Cardiac muscle cell (in vitro differentiated cells and primary cell): ENCODE measurements at regions not wholly inside any gene's neighbourhood (a gene's known extent, or its start where the extent isn't known, plus 50 kb on each side); places are given as distances from the start of the nearest gene placed in this dataset.
"Not testable (repeated sequence)": the region's sequence is repeated elsewhere in the genome, so short reads cannot be mapped to it uniquely, and the experiment has no call there.

ENCODE experiments used
- DNase-seq, 2 donors: peaks; one replicate each; pipeline versions ENCODE4 v3.0.0 to v3.0.0-alpha.2; 2010 to 2017; ENCODE audit warnings: low read depth in 1 of 2, low spot score in 1 of 2
- H3K27ac ChIP-seq: fragments of 200-600 bp; sonication (generic); 2 replicates; pipeline ENCODE4 v1.5.1; 2016
- H3K27me3 ChIP-seq: fragments of 200-600 bp; sonication (generic); 2 replicates; pipeline ENCODE4 v1.6.0; 2016; ENCODE audit warnings: control low read depth
- H3K36me3 ChIP-seq: fragments of 200-600 bp; sonication (generic); 2 replicates; pipeline ENCODE4 v1.5.1; 2016; ENCODE audit warnings: control low read depth
- H3K4me1 ChIP-seq: fragments of 200-600 bp; sonication (generic); 2 replicates; pipeline ENCODE4 v1.8.1; 2017; ENCODE audit warnings: low read depth, mild to moderate bottlenecking, mixed run types
- H3K4me3 ChIP-seq: fragments of 200-600 bp; sonication (generic); 2 replicates; pipeline ENCODE4 v1.5.1; 2016; ENCODE audit warnings: mild to moderate bottlenecking
- H3K9me3 ChIP-seq: fragments of 200-600 bp; sonication (generic); 2 replicates; pipeline ENCODE4 v1.5.1; 2017; ENCODE audit warnings: low read depth, mild to moderate bottlenecking, control low read depth

DNA sequence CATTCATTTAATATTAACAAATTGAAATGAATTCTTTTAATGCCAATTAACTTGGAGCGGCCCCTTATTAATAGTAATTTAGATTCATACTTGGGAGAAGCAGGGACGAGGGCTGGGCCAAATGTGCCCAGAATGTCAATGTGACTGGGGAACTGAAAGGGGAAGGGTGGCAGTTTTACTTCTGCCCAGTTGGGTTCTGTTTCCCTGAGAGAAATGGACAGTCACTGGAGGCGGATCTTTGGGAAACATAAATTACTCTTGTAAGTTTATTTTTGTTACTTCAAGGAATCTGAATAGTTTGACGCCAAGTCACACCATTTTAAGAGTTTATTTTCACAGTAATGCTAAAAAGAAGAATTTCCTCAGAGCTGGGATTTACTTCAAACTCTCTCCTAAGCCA lies 432.1 kb downstream of the CNTNAP3B start:
- H3K4me3 ChIP-seq, H3K27ac ChIP-seq, H3K36me3 ChIP-seq, DNase-seq, H3K27me3 ChIP-seq, H3K9me3 ChIP-seq, H3K4me1 ChIP-seq: not testable (repeated sequence)

DNA sequence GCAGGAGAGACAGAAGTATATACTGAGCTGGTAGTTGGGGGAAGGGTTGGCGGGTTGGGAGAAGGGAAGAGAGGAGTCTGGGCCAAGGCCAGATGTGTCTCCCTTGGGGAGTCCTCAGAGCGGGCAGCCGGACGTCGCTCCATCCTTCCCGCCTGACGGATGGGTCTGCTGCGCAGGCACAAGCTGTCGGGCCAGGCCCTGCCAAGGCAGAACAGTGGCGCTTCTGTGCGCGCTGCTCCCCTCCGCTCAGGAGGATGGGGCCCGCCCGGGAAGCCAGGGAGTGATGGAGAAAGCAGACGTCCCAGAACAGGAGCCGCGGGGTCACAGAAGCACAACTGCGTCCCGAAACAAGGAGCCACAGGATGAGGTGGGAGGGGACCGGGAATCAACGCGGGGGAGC lies 449.9 kb downstream of the CNTNAP3B start:
- not testable (repeated sequence) for DNase-seq, H3K4me3 ChIP-seq, H3K36me3 ChIP-seq, H3K27me3 ChIP-seq, H3K9me3 ChIP-seq, H3K4me1 ChIP-seq, H3K27ac ChIP-seq

DNA sequence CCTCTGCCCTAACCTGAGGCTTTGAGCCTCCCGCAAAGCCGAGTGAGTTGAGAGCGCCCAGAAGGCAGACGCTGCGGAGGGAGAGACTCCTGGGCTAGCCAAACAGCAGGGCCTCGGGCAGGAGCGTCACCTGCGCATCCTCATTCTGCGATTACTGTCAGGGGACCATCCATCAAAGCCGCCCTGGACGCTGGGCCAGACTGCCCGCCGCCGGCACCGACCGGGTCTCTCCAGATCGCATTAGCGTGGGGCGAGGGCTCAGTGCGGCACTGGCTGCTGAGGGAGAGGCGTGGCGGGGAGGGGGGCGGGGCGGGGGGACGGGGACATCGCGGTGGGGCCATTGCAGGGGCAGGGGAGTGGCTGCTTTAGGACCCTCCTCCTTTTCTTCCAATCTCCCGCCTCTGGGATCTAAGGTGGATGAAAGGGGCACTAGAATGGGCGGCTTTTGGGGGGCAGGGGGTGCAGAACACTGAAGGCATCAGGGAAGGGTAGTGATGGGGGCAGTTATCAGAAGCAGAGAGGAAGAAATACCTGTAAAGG lies 465.7 kb downstream of the CNTNAP3B start:
- not testable (repeated sequence) for H3K4me3 ChIP-seq, H3K27ac ChIP-seq, H3K9me3 ChIP-seq, H3K27me3 ChIP-seq, H3K36me3 ChIP-seq, H3K4me1 ChIP-seq
- DNase-seq: peak in 1 of 2 donors; percentile 26

DNA sequence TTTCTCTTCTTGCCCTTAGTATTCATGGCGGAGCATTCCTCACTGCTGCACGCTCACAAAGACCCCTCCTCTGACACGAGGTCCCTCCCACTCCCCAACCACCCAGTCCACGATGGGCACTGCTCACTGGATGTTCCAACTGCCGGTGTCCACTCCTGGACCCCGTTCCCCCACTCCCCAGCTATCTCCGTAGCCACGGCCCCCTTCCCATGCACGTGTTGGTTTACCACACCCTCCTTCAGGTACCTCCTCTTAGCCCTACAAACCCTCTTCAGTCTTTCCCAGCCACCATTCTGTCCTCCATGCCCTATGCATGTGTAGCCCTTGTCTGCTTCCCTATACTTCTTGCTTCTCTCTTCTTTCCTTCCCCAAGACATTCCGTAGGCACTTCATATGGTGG lies 469.6 kb upstream of the ZNG1F start:
- not testable (repeated sequence) for H3K27ac ChIP-seq, H3K4me1 ChIP-seq, H3K4me3 ChIP-seq, DNase-seq, H3K9me3 ChIP-seq, H3K27me3 ChIP-seq, H3K36me3 ChIP-seq

DNA sequence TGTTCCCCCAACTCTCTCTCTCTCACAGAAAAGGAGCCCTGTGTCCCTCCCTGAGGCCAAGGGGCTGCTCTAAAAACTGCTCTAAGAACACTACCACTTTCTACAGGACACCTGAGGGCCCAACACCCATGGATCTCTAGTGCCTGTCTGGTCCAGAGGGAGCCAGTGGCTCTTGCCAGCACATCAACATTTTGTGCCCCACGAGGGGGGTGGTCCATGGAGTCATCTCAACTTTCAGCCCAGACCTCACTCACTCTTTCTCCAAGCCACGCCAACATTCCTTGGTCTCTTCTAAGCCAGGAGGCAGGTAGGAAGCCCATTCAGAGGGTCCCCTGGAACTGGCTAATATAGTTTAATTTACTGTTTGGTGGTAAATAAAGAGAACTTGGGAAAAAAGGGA lies 469.0 kb upstream of the ZNG1F start:
- H3K27ac ChIP-seq, H3K36me3 ChIP-seq, H3K4me1 ChIP-seq, H3K4me3 ChIP-seq, H3K27me3 ChIP-seq, H3K9me3 ChIP-seq, DNase-seq: not testable (repeated sequence)

DNA sequence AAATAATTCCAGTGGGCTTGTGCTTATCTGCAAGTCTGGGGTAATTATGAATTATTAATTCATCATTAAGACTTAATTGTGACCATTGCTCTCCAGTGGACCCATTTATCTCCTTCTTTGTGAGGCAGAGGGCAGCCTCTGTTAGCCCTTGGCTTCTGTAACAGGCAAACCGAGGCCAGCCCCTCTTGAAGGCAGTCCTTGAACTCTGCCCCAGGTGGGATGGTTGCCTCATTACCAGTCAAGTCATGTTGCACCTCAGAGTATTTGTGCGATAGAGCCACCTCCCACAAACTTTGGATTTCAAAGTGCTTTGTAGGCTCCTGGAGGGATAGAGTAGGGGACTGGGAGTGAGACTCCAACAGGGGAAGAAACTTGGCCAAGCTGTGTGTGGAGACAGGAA lies 468.0 kb upstream of the ZNG1F start:
- not testable (repeated sequence) for H3K36me3 ChIP-seq, H3K4me3 ChIP-seq, H3K27ac ChIP-seq, H3K4me1 ChIP-seq, DNase-seq, H3K27me3 ChIP-seq, H3K9me3 ChIP-seq

DNA sequence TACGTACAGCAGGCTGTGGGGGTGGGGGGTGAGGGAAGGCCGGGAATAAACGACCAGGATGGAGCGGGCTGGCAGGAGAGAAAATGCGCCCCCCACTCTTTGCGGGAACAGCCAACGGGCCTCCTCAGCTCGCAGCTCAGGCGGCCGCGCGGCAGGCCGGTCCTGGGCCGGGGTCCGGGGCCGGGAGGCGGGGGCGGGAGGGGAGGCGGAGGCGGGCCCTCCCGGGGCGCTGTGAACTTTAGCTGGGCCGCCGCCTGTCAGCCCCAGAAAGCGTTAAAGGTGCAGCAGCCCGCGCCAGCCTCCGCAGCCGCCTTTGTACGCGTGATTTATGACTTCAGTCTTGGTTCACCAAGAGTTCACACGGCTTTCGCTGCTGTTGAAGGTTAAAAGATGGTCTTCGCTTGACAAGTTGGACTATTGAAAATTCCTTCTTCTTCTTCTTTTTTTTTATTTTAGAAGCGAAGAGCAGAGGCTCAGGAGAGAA lies 466.0 kb upstream of the ZNG1F start:
- not testable (repeated sequence) for H3K4me3 ChIP-seq

DNA sequence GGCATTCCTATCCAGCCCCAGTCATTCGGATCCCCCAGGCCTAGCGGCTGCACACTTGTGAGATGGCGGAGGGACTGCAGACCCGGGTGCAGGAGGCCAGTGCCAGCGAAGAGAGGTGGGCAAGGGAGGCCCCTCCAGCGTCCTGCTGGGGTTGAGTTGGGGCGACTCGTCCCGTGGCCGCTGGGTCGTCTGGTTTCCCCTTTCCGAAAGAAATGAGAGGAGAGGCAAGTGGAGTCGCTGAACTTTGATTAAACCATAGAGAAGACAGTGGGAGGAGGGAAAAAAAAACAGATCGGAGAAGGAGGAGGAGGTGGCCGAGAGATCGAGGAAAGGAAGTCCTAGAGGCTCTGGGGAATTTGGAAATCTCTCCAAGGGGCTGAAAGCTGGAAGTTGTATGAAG lies 465.2 kb upstream of the ZNG1F start:
- not testable (repeated sequence) for H3K36me3 ChIP-seq, H3K9me3 ChIP-seq, H3K4me3 ChIP-seq, H3K27me3 ChIP-seq, H3K4me1 ChIP-seq, H3K27ac ChIP-seq
- DNase-seq: peak in 1 of 2 donors; percentile 5

More for the DNA sequence above, 466.0 kb upstream of the ZNG1F start:
- peak; percentile 29 to 49 for DNase-seq
- H3K27ac ChIP-seq, H3K27me3 ChIP-seq, H3K4me1 ChIP-seq, H3K9me3 ChIP-seq, H3K36me3 ChIP-seq: not testable (repeated sequence)

DNA sequence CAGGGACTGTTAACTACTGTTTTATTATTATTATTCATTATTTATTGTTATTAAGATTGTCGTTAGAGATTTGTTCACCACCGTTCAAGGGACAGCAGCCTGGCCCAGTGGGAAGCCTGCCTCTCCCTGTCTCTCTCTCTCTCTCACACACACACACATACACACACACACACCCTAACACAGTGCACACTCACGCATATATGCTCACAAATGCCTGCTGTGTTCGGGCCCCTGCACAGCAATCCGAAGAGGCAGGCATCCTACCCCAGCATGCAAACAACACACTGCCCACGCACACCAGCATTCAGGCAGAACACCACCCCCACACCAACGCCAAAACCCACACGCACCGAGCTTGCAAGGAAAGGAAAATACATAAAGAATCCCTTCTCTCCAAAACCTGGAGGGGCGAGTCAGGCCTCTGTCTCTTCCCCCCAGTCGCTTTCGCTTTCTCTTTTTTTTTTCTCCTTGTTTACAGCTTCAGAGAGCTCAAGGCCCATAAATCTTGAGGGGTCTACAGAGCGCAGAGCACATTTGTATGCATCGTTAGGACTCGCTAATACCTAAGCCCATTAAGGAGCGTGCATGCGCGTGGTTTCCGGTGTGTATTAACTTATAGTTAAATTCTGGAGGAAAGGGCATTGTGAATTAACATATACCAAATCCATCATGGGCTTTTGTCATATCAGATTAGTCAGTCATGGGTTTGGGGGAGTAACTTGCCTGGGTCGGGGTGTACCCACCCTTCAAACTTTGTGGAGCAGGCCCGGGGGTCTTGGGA lies 464.6 kb upstream of the ZNG1F start:
- not testable (repeated sequence) for H3K9me3 ChIP-seq, H3K4me3 ChIP-seq, H3K27ac ChIP-seq, H3K27me3 ChIP-seq, H3K36me3 ChIP-seq, H3K4me1 ChIP-seq
- peak in 1 of 2 donors; percentile 5 for DNase-seq

DNA sequence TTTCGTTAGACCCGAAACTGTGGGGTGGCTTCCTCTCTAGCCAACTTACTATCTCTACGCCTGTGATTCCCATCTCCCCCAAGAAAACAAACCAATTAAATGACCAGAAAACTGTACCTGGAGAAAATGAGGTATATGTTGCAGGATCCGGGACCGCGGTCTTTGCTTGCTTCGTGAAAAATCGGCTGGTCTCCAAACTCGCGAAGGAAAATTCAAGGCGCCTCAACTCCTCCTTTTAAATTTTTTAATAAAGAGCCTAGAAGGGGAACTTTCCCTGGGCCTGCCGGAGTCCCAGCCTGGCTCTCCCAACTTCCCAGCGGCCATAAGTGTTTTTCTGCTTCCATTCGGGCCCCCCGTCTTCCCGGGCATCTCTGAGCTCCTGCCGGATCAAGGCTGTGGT lies 463.7 kb upstream of the ZNG1F start:
- DNase-seq, H3K4me3 ChIP-seq, H3K9me3 ChIP-seq, H3K27ac ChIP-seq, H3K36me3 ChIP-seq, H3K4me1 ChIP-seq, H3K27me3 ChIP-seq: not testable (repeated sequence)

DNA sequence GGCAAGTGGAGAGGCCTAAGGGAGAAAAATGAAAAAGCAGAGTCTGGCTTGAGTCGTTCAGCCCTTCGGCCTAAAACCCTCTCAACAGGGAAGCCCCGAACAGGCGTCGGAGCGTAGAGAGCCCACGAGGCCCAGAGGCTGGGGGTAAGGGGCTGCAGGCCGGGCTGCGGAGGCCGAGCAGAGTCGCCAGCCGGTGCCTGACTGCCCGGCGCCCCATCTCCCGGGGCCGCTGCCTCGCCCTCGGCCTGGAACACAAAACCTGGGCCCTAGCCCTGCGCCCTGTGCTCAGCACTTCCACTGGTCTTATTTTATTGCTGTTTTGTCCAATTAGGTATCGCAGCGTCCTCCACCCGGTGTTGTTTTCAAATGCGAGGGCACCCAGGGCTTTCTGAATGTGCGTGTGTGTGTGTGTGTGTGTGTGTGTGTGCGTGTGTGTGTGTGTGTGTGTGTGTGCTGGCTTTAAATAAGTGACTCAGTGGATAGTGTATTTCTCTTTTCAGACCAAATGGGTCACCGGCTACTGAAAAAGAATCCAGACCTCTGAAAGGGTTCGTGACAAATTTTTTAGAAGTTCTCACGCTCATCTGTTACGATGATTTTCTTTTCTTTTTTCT lies 463.1 kb upstream of the ZNG1F start:
- H3K27me3 ChIP-seq, H3K27ac ChIP-seq, H3K4me1 ChIP-seq, H3K36me3 ChIP-seq, H3K9me3 ChIP-seq, H3K4me3 ChIP-seq, DNase-seq: not testable (repeated sequence)

DNA sequence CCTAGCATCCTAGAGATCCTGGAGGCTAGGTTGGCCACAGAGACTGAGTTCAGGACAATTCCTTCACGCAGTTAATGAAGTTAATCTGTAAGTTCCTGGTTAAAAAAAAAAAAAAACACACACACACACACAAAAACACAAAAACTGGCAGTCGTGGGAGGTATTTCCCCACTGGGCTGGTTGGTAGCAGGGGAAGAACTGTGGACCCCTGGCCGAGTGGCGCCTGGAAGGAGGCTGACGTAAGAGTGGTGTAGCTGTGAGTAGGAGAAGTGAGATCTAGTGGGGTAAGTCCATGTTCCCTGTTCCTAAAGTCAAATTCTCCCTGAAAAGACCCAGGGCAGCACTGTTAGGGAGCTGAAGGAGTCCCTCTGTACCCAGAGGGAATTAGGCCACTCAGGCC lies 461.0 kb upstream of the ZNG1F start:
- H3K9me3 ChIP-seq, H3K27me3 ChIP-seq, DNase-seq, H3K36me3 ChIP-seq, H3K4me1 ChIP-seq, H3K27ac ChIP-seq, H3K4me3 ChIP-seq: not testable (repeated sequence)

DNA sequence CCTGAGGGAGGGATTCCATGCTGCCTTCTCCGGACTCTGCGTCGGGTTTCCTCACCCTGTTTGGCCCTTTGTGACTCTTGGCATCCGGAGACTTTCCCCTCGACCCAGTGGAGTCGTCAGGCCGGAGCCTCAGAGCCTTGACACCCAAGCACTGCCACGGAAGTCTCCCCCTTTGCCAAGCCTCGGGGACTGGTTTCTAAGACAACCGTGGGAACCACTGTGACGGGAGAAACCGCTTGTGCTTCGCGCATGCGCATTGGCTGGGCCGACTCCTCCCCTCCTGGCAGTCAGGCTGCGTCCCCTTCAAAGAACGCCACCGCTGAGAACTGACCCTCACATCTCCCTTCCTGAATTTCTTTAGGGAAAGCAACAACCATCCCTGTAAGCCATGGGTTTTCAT lies 459.4 kb upstream of the ZNG1F start:
- peak in 1 of 2 donors; percentile 30 for DNase-seq
- not testable (repeated sequence) for H3K27ac ChIP-seq, H3K4me3 ChIP-seq, H3K36me3 ChIP-seq, H3K9me3 ChIP-seq, H3K27me3 ChIP-seq, H3K4me1 ChIP-seq

DNA sequence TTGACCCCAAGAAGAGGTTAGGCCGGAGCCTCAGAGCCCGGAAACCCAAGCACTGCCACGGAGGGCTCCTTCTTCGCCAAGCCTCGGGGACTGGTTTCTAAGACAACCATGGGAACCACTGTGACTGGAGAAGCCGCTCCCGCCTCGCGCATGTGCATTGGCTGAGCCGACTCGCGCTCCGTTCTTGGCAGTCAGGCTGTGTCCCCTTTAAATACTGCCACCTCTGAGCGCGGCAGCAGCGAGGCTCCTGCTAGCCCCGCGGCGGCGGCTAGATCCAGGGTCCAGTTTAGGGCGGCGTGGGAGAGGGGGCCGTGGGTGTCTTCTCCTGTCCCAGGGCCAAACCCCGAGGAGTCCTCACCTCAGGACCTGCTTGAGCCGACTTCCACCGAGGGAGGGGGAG lies 457.1 kb upstream of the ZNG1F start:
- H3K4me1 ChIP-seq, H3K27me3 ChIP-seq, DNase-seq, H3K4me3 ChIP-seq, H3K9me3 ChIP-seq, H3K36me3 ChIP-seq, H3K27ac ChIP-seq: not testable (repeated sequence)
